Liver (tissue), 3 donors: ENCODE measurements at regions not wholly inside any gene's neighbourhood (a gene's known extent, or its start where the extent isn't known, plus 50 kb on each side); places are given as distances from the start of the nearest gene placed in this dataset.

Experiments
- FOXA1 ChIP-seq: IDR thresholded peaks from 2 replicates; pipeline ENCODE4 v1.6.1; 2016; ENCODE audit warnings: antibody characterized with exemption
- RAD21 ChIP-seq, 2 donors: IDR thresholded peaks; 2 replicates each; pipeline ENCODE4 v1.6.1; 2016; ENCODE audit warnings: antibody characterized with exemption in 2 of 2, mild to moderate bottlenecking in 2 of 2
- TAF1 ChIP-seq: conservative IDR thresholded peaks from 2 replicates; pipeline ENCODE4 v1.6.1; 2016; ENCODE audit warnings: antibody characterized with exemption, mild to moderate bottlenecking
- TF ChIP-seq, protein P1 (sequence below): fragments of 150-350 bp; IDR thresholded peaks from 2 replicates; pipeline ENCODE4 v1.5.1; 2017; ENCODE audit warnings: improper control_type of control experiment, low read depth, low read length; ENCODE audit not compliant: missing input control
- TF ChIP-seq, protein P2 (sequence below): IDR thresholded peaks from 2 replicates; pipeline ENCODE4 v1.6.1; 2016; ENCODE audit warnings: antibody characterized with exemption
- donor health status: healthy.
- donor health status: healthy.

DNA sequence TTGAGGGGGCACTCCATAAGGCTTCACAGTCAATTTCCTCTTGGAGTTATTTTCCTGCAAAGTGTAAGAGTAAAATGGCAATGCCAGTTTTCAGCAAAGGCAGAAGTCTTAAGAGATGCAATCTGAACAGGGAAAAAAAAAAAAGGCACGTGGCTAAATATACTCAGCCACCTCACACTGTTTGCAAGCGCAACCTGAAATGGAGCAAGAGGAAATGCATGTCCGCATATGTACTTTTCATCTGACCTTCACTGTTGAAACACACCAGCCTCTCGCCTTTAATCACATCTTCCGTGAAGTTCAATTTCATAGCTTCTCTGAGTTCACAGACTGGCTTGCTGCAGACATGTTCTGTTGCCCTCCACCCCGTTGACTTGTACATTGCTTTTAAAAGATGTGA is 101.4 kb downstream of the KATNIP start:
- TF ChIP-seq, protein P1, sequence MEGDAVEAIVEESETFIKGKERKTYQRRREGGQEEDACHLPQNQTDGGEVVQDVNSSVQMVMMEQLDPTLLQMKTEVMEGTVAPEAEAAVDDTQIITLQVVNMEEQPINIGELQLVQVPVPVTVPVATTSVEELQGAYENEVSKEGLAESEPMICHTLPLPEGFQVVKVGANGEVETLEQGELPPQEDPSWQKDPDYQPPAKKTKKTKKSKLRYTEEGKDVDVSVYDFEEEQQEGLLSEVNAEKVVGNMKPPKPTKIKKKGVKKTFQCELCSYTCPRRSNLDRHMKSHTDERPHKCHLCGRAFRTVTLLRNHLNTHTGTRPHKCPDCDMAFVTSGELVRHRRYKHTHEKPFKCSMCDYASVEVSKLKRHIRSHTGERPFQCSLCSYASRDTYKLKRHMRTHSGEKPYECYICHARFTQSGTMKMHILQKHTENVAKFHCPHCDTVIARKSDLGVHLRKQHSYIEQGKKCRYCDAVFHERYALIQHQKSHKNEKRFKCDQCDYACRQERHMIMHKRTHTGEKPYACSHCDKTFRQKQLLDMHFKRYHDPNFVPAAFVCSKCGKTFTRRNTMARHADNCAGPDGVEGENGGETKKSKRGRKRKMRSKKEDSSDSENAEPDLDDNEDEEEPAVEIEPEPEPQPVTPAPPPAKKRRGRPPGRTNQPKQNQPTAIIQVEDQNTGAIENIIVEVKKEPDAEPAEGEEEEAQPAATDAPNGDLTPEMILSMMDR = no peak
- TF ChIP-seq, protein P2, sequence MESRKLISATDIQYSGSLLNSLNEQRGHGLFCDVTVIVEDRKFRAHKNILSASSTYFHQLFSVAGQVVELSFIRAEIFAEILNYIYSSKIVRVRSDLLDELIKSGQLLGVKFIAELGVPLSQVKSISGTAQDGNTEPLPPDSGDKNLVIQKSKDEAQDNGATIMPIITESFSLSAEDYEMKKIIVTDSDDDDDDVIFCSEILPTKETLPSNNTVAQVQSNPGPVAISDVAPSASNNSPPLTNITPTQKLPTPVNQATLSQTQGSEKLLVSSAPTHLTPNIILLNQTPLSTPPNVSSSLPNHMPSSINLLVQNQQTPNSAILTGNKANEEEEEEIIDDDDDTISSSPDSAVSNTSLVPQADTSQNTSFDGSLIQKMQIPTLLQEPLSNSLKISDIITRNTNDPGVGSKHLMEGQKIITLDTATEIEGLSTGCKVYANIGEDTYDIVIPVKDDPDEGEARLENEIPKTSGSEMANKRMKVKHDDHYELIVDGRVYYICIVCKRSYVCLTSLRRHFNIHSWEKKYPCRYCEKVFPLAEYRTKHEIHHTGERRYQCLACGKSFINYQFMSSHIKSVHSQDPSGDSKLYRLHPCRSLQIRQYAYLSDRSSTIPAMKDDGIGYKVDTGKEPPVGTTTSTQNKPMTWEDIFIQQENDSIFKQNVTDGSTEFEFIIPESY = no peak
- TF ChIP-seq TAF1 (no peak), RAD21 (IDR thresholded peaks at IDR 0.05) (no peak), FOXA1 (no peak)
